Activated naive CD4-positive, alpha-beta T cell treated with anti-CD3 and anti-CD28 coated beads, Interleukin-2, amount 50 U/mL, for 72 hours (primary cell): ENCODE measurements at regions not wholly inside any gene's neighbourhood (a gene's known extent, or its start where the extent isn't known, plus 50 kb on each side); places are given as distances from the start of the nearest gene placed in this dataset.

Experiments used
- ATAC-seq, 2 donors: fragments of 150-1000 bp; cut with Tn5 transposase; 2 replicates each; pipeline ENCODE4 v1.10.0; 2021; ENCODE audit warnings: mild to moderate bottlenecking in 2 of 2, moderate library complexity in 2 of 2
- DNase-seq, 2 donors: peaks; one replicate each; pipeline ENCODE4 v3.0.0; 2021 to 2022; ENCODE audit warnings: low spot score in 2 of 2
- H3K27ac Mint-ChIP-seq, 2 donors: one replicate each; pipeline ENCODE4 v1.8.0; 2022; ENCODE audit warnings: mild to moderate bottlenecking in 2 of 2, mixed read lengths in 2 of 2
- H3K36me3 Mint-ChIP-seq, 2 donors: one replicate each; pipeline ENCODE4 v1.8.0; 2022; ENCODE audit warnings: mixed read lengths in 2 of 2
- H3K9me3 Mint-ChIP-seq, 2 donors: one replicate each; pipeline ENCODE4 v1.8.0; 2022; ENCODE audit warnings: mixed read lengths in 2 of 2

GRCh38 chr5:166163996-166164610 is 2127.3 kb upstream of the WWC1 start:
- DNase-seq (no peak), ATAC-seq (no peak)
- Mint-ChIP-seq H3K9me3 (peaks cover 11 to 20% of the 10 kb centered on the region in 2 donors), H3K36me3 (no peaks in the 10 kb centered on the region), H3K27ac (no peak overlapping the region)

- DNase-seq (no peak), ATAC-seq (no peak)
- peaks cover 10 to 18% of the 10 kb centered on the region in 2 donors for H3K9me3 Mint-ChIP-seq
- H3K36me3 Mint-ChIP-seq, result no peaks in the 10 kb centered on the region
- no peak overlapping the region for H3K27ac Mint-ChIP-seq
Observed at GRCh38 chr5:166165596-166165995, 2125.8 kb upstream of the WWC1 start.

DNA sequence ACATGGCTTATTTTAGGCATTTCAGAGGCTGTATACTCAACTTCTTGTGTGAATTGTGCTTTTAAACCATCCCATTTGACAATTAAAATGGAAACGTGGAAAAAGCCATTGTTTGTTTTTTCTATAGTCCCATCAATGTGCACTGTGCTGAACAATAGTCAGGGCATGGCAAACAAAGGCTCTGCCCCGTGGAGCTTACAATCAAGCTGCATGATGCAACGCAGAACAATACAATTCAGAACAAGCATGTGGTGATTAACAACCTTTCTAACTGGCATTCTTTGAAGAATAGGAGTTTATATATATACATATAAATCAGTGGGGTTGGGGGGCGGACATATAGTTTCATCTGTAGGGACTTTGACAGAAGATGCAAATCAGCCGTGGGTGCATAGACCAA is 2125.4 kb upstream of the WWC1 start:
- no peak overlapping the region for H3K27ac Mint-ChIP-seq
- DNase-seq (no peak), ATAC-seq (no peak)
- H3K9me3 Mint-ChIP-seq, result peaks cover 11 to 19% of the 10 kb centered on the region in 2 donors
- H3K36me3 Mint-ChIP-seq, result no peaks in the 10 kb centered on the region

- no peak overlapping the region for H3K27ac Mint-ChIP-seq
- no peak for DNase-seq
- ATAC-seq, result no peak
- H3K9me3 Mint-ChIP-seq, result peaks cover 17 to 20% of the 10 kb centered on the region in 2 donors
- peaks cover 0 to 7% of the 10 kb centered on the region in 2 donors for H3K36me3 Mint-ChIP-seq
Observed at GRCh38 chr5:166172597-166172996, 2118.8 kb upstream of the WWC1 start.

DNA sequence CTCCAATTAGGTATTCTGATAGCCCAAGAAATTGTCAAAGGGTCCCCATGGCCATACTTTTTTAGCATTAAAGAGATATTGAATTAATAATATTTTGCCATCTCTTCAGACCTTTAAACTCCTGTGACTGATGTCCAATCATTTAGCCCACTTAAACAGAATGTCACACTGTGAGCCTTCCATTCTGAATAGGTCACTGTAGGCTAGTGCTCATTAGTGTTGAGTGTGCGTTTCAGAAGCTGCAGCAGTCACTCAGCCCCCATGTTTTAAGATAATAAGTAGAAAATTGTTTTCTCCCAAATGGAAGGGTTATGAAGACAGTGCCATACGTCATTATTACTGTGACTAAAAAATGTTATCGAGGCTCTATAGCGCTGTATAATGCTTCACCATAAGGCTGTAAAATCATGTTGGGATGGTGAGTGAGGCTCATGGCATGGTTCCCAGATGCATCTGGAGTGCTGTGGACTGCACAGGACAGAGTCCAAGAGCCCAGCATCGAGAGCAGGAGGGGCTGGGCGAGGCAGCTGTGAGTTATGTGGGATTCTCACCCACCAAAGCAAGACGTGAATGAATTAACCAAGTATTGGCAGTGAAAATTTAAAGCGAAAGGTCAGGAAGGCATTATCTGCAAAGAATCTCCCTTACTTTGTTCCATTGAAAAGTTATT is 2112.9 kb upstream of the WWC1 start:
- DNase-seq, result no peak
- H3K27ac Mint-ChIP-seq, result no peak overlapping the region
- H3K36me3 Mint-ChIP-seq, result peaks cover 0 to 11% of the 10 kb centered on the region in 2 donors

GRCh38 chr5:166185185-166185584 is 2106.3 kb upstream of the WWC1 start:
- ATAC-seq, result no peak
- peaks cover 24% of the 10 kb centered on the region in 2 donors for H3K9me3 Mint-ChIP-seq
- DNase-seq, result no peak
- H3K27ac Mint-ChIP-seq, result no peak overlapping the region
- H3K36me3 Mint-ChIP-seq, result no peaks in the 10 kb centered on the region

More for the DNA sequence above, 2112.9 kb upstream of the WWC1 start:
- H3K9me3 Mint-ChIP-seq, result peaks cover 26 to 30% of the 10 kb centered on the region in 2 donors
- ATAC-seq, result no peak

DNA sequence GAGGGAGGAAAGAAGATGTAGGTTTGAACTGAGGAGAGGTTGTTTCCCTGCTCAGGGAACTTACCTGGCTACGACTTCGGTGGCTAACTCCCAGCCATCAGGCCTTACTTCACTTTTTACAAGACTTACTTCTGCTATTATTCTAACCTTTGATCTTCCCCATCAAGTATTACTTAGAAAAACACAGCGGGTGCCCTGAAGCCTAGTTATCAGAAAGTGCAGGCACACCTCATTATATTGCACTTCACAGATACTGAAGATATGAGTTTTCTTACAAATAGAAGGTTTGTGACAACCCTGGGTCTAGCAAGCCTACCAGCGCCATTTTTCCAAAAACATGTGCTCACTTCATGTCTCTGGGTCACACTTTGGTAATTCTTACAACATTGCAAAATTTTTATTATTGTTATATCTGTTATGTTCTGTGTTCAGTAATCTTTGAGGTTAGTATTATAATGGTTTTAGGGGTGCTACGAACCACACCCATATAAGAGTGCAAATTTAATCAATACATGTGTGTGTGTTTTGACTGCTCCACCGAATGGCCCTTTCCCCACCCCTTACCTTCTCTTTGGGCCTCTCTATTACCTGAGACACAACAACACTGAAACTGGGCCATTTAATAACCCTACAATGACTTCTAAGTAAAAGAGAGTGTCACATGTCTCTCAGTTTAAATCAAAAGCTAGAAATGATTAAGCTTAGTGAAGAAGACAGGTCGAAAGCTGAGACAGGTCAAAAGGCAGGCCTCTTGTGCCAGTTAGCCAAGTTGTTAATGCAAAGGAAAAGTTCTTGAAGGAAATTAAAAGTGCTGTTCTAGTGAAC is 2102.7 kb upstream of the WWC1 start:
- no peak for ATAC-seq
- DNase-seq, result no peak
- Mint-ChIP-seq H3K9me3 (peaks cover 16 to 18% of the 10 kb centered on the region in 2 donors), H3K27ac (no peak overlapping the region), H3K36me3 (no peaks in the 10 kb centered on the region)

DNA sequence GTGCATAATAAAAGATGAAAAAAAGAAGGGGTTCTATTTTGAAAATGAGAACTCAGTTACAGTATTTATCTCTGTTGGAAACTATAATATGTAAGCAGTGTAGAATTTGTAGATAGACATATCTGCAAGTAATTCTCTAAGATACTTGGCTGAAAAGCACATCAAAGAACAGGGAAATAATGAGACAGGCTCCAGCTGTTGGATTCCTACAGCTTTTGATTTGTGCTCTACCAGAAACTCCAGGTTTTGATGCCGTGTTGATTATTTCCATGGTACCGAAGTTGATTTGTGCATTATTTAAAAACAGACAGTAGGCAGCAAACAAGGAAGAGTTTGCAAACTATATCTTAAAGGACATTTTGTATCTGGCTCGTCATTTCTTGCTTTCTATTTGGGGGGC is 2098.7 kb upstream of the WWC1 start:
- H3K9me3 Mint-ChIP-seq, result peaks cover 19 to 21% of the 10 kb centered on the region in 2 donors
- no peaks in the 10 kb centered on the region for H3K36me3 Mint-ChIP-seq
- ATAC-seq (no peak), DNase-seq (no peak)
- H3K27ac Mint-ChIP-seq, result no peak overlapping the region

- DNase-seq (no peak), ATAC-seq (no peak)
- Mint-ChIP-seq H3K9me3 (peaks cover 7 to 11% of the 10 kb centered on the region in 2 donors), H3K36me3 (no peaks in the 10 kb centered on the region), H3K27ac (no peak overlapping the region)
Observed at GRCh38 chr5:166195981-166196380, 2095.5 kb upstream of the WWC1 start.

GRCh38 chr5:166200532-166200931 is 2090.9 kb upstream of the WWC1 start:
- Mint-ChIP-seq H3K36me3 (peaks cover 0 to 7% of the 10 kb centered on the region in 2 donors), H3K9me3 (peaks cover 6 to 8% of the 10 kb centered on the region in 2 donors), H3K27ac (no peak overlapping the region)
- no peak for ATAC-seq
- no peak for DNase-seq

DNA sequence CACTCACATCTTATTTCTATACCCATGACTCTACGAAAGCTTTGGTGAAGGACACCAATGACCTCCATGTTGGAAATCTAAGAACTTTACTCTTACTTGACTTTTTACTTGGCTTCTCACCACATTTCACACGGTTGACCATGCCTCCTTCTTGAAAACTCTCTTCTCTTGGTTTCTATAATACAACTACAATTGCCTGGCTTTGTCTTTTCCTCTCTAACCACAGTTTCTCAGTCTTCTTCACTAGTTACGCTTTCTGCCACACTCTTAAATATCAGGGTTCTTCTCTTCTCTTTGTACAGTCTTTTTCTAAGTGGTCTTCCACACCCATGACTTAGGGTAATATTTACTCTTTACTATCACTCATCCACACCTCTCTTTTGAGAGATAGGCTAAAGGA is 2079.8 kb upstream of the WWC1 start:
- no peak for DNase-seq
- Mint-ChIP-seq H3K27ac (no peak overlapping the region), H3K36me3 (peaks cover 0 to 9% of the 10 kb centered on the region in 2 donors), H3K9me3 (peaks cover 5 to 16% of the 10 kb centered on the region in 2 donors)
- ATAC-seq, result no peak

GRCh38 chr5:166236327-166236726 is 2055.1 kb upstream of the WWC1 start:
- H3K9me3 Mint-ChIP-seq, result peaks cover 27 to 28% of the 10 kb centered on the region in 2 donors
- no peak for ATAC-seq
- no peak for DNase-seq
- no peak overlapping the region for H3K27ac Mint-ChIP-seq
- peaks cover 8 to 13% of the 10 kb centered on the region in 2 donors for H3K36me3 Mint-ChIP-seq

DNA sequence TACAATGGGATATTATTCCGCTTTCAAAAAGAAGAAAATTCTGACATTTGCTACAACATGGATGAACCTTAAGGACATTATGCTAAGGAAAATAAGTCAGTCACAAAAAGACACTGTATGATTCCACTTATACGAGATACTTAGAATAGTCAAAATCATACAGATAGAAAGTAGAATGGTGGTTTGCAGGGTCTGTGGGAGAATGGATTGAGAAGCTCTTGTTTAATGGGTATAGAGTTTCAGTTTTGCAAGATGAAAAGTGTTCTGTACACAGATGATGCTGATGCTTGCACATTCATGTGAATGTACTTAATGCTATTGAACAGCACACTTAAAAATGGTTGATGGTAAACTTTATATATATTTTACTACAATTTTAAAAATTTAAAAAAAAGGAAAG is 2050.7 kb upstream of the WWC1 start:
- no peak for ATAC-seq
- peaks cover 8 to 13% of the 10 kb centered on the region in 2 donors for H3K36me3 Mint-ChIP-seq

DNA sequence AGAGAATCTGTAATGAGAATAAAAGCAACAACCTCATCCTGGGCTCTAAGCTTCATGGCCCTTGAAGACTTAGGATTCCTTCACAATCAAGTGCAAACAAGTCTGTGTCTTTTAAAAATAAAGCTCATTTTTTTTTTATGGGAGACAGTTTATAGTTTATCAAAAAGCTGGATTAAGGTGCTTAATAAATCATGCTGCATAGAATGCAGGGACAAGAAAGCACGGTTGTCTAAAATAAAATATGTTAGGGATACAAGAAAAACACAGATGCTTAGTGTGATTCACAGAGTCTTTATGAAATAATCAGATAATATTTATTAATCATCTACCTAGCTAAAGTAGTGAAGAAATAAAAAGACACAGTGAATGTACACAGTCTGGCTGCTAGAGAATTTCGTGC is 2045.9 kb upstream of the WWC1 start:
- DNase-seq (no peak), ATAC-seq (no peak)
- Mint-ChIP-seq H3K36me3 (no peaks in the 10 kb centered on the region), H3K9me3 (peaks cover 23 to 35% of the 10 kb centered on the region in 2 donors), H3K27ac (no peak overlapping the region)

More for the DNA sequence above, 2050.7 kb upstream of the WWC1 start:
- Mint-ChIP-seq H3K9me3 (peaks cover 26 to 36% of the 10 kb centered on the region in 2 donors), H3K27ac (no peak overlapping the region)
- DNase-seq, result no peak

GRCh38 chr5:166251786-166252185 is 2039.7 kb upstream of the WWC1 start:
- ATAC-seq (no peak), DNase-seq (no peak)
- H3K36me3 Mint-ChIP-seq, result no peaks in the 10 kb centered on the region
- H3K9me3 Mint-ChIP-seq, result peaks cover 21 to 26% of the 10 kb centered on the region in 2 donors
- no peak overlapping the region for H3K27ac Mint-ChIP-seq

GRCh38 chr5:166257661-166258060 is 2033.8 kb upstream of the WWC1 start:
- ATAC-seq (no peak), DNase-seq (no peak)
- no peak overlapping the region for H3K27ac Mint-ChIP-seq
- peaks cover 12 to 13% of the 10 kb centered on the region in 2 donors for H3K9me3 Mint-ChIP-seq
- H3K36me3 Mint-ChIP-seq, result no peaks in the 10 kb centered on the region

- ATAC-seq, result no peak
- H3K9me3 Mint-ChIP-seq, result peaks cover 14 to 30% of the 10 kb centered on the region in 2 donors
- no peaks in the 10 kb centered on the region for H3K36me3 Mint-ChIP-seq
Observed at GRCh38 chr5:166262395-166262794, 2029.0 kb upstream of the WWC1 start.

More at GRCh38 chr5:166262395-166262794, 2029.0 kb upstream of the WWC1 start:
- H3K27ac Mint-ChIP-seq, result no peak overlapping the region
- no peak for DNase-seq
